SIG-M5 treated with dmso at 0.1 percent for 504 hours (cell line): ENCODE measurements at regions not wholly inside any gene's neighbourhood (a gene's known extent, or its start where the extent isn't known, plus 50 kb on each side); places are given as distances from the start of the nearest gene placed in this dataset.

Experiments
- DNase-seq: peaks from one replicate; lab custom pipeline; 2025; ENCODE audit not compliant: unreplicated experiment; lab: John Stamatoyannopoulos, UW

GRCh38 chr1:14181191-14181795 lies 417.2 kb upstream of the KAZN start:
- DNase-seq, result no peak

DNA sequence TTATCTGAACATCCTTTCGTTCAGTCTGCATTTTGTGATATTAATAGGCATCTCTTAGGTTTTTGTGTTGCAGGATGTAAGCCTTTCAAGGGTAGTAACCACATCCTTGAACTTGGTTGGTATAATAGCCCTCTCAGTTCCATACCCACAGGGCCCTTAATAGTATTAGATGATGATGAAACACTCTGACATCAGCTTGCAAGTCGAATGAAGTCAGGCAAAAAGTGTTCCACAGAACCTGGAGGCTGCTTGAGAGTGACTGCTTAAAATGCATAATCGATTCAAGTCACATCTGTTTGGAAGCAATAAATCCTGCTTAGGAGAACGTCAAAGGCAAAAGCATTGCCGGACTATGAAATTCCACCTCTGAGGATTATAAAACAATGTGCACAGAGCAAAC lies 415.6 kb upstream of the KAZN start:
- DNase-seq, result no peak

GRCh38 chr1:14183329-14183728 lies 415.2 kb upstream of the KAZN start:
- DNase-seq, result no peak

- DNase-seq, result no peak
Observed at GRCh38 chr1:14184454-14184853, 414.0 kb upstream of the KAZN start.

GRCh38 chr1:14189381-14189780 lies 409.1 kb upstream of the KAZN start:
- no peak for DNase-seq

- peak; percentile 2 for DNase-seq
Observed at GRCh38 chr1:14190508-14190907, 408.0 kb upstream of the KAZN start.

DNA sequence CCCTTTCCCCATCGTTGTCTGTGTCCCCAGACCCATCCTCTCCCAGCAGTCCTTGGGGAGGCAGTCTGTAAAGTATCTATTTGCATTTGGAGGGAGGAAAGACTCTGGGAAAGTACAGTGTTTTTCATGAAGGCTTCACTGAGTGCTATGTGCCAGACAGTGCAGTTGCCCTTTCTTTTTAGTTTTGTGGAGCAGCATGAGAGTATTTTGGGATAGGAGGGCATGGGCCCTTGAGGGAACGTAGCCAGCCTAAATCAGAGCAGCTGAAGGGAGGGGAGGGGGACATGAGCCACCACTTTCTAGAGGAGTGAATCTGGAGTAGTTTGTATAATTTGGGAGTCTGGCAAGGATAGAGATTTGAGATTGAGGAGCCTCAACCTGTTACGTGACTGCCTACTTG lies 404.0 kb upstream of the KAZN start:
- DNase-seq, result no peak

DNA sequence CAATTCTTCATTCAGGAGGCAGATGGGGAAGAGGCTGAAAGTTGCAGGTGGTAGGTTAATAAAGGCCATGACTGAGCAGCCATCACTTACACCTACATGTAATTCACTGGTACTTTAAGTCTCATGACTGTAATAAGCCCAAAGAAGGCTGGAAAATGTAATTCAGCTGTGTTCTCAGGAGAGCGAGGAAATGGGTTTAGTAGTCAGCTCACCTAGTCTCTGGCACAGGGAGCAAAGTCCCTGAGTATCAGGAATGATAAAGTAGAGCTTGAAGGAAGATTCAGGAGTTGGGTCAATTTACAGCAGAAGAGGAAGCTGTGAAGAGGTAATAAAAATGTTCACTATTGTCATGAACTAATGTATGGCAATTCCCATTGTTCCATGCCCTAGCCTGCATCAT lies 393.4 kb upstream of the KAZN start:
- DNase-seq, result no peak

DNA sequence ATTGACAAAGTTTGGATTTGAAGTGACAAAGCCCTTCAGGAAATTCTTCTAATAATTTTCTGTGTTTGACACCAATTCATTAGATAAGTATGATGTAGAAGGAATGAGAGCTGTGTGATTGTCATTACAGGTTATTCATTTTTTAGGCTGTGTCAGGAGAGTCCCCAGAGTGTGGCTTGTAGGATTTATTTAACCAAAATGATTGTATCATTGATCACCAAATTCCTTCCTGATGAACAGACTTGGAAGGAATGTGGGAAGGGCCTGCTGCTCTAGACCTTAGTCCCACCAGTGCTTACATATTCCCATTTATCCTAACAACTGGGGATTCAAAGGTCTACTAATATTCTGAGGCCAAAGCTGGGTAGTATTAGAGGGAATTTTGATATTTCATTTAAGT lies 383.3 kb upstream of the KAZN start:
- no peak for DNase-seq

DNA sequence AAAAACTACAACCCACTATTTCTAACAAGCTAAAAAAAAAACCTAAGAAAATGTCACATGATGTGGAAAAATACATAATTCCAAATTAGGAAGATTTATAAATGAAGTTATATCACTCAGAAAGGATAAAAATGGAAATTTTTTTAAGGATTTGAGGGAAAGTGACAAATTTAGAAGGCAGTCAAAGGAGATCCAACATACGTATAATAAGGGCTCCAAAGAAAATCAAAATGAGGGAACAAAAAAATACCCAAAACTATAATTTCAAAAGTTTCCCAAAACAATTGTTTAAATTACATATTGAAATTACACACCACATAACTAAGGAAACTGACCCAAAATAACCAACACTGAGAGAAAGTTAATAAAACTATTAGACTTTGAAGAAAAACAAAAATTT lies 381.1 kb upstream of the KAZN start:
- DNase-seq, result no peak

GRCh38 chr1:14220324-14220723 lies 378.2 kb upstream of the KAZN start:
- no peak for DNase-seq

DNA sequence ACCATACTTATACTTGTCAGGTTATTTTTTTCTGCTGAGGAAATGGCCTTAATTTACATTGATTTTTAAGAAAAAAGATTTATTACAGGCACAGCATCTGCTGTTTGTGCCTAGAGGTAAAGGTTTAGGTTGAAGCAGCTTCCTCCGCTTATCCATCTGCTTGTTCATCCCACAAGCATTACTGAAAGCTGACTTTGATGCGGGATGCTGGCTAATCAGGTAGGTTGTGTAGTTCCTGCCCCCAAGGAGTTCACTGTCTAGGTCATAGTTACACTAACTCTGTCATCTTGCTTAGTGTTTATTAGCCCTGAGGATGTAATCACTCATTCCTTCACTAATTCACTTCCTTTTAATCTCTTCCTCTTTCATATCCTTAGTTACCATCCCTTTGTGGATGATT lies 377.7 kb upstream of the KAZN start:
- DNase-seq, result no peak

DNA sequence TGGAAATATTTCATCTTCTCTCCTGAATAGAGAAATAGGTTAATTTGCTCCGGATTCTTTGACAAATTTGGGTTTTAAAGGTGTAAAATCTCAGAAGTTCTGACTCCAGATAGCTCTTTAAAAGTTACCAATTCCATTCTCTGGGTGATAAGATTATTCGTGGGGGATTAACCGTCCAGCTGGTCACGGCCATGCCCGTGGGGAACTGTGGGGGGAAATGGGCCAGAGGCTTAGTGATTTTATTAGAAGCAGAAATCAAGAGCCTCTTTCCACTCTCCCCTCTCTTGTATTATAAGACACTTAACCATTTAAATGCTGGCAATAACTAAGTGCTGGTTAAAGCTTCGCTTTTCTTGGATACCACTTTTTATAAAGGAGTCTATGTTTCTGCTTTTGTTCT lies 376.4 kb upstream of the KAZN start:
- no peak for DNase-seq

DNA sequence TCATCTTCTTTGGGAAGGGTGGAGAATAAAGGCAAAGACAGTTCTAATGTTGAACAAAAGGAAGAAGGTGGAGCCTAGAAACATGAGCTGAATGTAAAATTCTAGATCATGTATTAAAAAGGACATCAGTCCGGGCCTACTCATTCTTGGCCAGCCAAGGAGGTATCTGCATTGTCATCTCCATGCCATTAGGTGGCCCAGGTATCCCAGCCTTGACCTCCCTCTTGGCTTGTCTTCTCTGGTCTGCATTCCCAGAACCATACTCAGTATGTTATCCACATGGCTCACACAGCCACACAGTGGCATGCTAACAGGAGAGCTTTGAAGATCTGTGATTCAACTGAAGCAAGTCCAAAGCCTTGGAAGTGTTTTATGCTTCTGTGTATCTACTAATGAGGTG lies 369.8 kb upstream of the KAZN start:
- peak; percentile 2 for DNase-seq

- no peak for DNase-seq
Observed at GRCh38 chr1:14233510-14233909, 365.0 kb upstream of the KAZN start.

DNA sequence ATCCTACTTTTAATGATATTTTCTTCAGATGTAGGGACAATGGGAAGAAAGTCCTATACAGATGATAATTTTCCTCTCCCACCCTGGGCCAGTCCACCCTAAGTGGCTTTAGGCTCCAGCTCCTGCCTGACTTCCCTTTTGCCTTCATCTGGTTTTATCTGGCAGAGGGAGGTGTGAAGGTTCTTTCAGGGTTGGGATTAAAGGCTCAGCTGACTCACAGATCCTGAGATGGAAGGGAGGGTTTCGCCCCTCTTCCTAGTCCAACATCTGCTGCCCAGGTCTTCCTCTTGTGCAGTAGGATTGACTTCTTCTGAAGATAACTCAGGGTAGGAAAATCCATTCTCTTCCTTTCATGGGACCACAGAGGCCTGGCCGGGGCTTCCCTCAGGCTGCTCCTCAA lies 362.4 kb upstream of the KAZN start:
- no peak for DNase-seq

DNA sequence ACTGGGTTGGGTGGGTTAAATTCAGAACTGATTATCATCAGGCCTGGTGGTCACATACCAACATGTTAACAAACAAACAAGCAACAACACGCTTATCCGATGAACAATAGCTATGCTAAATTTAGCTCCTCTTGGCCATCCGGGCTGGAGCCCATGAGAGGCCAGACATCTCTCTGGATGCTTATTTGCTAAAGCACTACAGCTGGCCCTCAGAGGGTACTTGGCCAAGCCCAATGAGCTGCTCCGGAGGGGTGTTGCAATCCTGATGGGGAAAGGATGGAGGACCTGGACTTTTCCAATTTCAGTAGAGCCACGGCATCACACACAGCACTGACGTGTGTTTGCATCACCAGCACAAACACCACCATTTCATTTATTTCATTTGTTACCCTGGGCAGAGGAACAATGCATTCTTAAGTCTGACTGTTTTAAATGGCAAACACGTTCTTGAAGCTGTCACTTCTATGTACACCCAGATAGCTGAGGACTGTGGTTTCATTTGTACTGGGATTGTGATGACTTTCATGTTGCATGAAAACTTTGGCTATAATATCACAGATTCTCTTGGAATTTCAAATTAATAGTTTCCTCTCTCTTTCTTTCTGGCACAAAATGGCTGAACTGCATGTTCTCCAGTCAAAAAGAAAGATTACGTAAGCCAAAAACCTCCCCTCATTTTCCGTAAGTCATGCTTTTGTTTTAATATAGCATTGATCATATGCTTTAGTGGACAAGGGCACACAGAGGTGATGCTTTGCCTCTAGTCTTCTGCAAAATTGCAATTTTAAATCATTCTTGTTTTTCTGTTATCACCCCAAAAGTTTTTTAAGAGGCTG lies 359.8 kb upstream of the KAZN start:
- no peak for DNase-seq

DNA sequence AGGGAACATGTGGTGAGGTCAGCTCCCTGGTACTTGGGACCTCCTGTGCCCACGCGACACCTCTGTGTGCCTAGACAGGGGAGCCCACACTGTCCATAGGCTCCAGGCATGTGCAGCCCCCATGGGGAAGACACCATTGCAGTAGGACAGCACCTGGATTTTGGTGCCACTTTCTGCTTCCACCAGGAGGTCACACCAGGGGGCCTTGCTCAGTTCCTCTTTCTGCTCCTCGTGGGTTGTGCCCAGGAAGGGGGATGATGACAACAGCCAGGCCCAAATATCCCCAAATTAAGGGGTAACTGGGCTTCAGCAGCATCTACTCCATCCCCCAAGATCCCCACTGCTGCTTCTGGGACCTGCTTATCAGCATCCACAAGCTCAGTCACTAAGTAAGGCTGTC lies 358.2 kb upstream of the KAZN start:
- no peak for DNase-seq

DNA sequence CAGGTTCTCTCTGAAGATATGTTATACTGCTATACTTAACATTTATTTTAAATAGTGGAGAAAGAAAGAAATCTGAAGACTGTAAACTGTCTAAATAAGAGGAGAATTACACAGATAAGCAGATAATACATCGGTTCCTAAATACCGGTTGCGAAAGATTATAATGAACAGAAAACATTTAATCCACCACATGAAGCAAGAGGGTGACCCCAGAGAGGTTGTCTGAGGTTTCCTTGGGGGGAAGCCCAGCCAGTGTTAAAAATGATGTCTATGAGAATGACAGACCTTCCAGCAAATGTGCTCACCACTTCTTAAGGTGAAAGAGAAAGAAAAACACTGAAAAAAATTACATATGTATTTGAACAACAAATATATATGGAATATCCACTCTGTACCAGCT lies 356.4 kb upstream of the KAZN start:
- DNase-seq, result no peak

GRCh38 chr1:14242870-14243269 lies 355.6 kb upstream of the KAZN start:
- DNase-seq, result no peak

GRCh38 chr1:14245954-14246353 lies 352.5 kb upstream of the KAZN start:
- DNase-seq, result no peak

- DNase-seq, result no peak
Observed at GRCh38 chr1:14246471-14246870, 352.0 kb upstream of the KAZN start.

GRCh38 chr1:14247666-14248065 lies 350.8 kb upstream of the KAZN start:
- no peak for DNase-seq
